ENCODE measurements at regions not wholly inside any gene's neighbourhood (a gene's known extent, or its start where the extent isn't known, plus 50 kb on each side); places are given as distances from the start of the nearest gene placed in this dataset.
"Not testable (repeated sequence)": the region's sequence is repeated elsewhere in the genome, so short reads cannot be mapped to it uniquely, and the experiment has no call there.

DNA sequence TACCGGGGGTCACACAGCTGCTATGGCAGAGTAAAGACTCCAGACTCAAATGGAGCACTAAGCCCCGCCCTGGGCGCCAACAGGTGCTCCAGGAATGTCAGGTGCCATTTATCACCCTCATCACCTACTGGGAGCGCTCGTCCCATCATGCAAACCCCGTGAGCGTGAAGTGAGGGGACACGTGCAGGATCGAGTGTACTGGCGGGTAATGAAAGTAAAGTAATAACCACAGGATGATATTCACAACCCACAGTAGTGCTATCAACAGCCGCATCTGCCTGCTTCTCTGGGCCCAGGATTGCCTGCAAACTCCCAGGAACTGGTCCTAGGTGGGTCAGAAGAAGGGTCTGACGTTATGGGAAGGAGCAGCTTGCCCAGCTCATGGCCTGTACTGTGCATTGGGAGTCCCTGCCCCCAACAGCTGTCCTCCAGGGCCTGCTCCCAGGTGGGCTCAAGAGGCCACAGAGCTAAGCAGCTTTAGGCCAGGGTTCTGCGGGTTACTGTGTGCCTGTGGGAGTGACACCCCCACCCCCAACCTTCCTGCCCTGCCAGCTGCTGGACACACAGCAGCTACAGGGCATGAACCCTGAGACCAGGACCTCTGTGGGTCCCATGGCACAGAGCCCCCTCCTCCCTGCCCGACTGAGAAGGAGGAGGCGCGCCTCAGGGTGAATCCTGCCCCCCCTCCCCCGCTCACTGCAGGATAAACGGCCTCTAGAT lies 120.5 kb upstream of the SULF2 start:
- no peak for ATAC-seq

GRCh38 chr20:47903009-47903408 lies 117.7 kb upstream of the SULF2 start:
- DNase-seq; intact Hi-C loops (cut with DNase I, micrococcal nuclease); H3K4me1 ChIP-seq (ENCODE audit: low read depth); H3K4me3 ChIP-seq; ATAC-seq; H3K36me3 ChIP-seq (ENCODE audit: low read depth); H3K9me3 ChIP-seq: not testable (repeated sequence)

More for the DNA sequence above, 120.5 kb upstream of the SULF2 start:
- intact Hi-C loops (cut with DNase I, micrococcal nuclease), result no loop called here
- TF ChIP-seq, protein P1, sequence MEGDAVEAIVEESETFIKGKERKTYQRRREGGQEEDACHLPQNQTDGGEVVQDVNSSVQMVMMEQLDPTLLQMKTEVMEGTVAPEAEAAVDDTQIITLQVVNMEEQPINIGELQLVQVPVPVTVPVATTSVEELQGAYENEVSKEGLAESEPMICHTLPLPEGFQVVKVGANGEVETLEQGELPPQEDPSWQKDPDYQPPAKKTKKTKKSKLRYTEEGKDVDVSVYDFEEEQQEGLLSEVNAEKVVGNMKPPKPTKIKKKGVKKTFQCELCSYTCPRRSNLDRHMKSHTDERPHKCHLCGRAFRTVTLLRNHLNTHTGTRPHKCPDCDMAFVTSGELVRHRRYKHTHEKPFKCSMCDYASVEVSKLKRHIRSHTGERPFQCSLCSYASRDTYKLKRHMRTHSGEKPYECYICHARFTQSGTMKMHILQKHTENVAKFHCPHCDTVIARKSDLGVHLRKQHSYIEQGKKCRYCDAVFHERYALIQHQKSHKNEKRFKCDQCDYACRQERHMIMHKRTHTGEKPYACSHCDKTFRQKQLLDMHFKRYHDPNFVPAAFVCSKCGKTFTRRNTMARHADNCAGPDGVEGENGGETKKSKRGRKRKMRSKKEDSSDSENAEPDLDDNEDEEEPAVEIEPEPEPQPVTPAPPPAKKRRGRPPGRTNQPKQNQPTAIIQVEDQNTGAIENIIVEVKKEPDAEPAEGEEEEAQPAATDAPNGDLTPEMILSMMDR (IDR thresholded peaks at IDR 0.05), result no peak
- DNase-seq, result no peak
- Histone ChIP-seq H3K4me1 (ENCODE audit: low read depth) (no peaks in the 10 kb centered on the region), H3K4me3 (no peak overlapping the region), H3K9me3 (no peaks in the 10 kb centered on the region), H3K36me3 (ENCODE audit: low read depth) (no peaks in the 10 kb centered on the region)

GRCh38 chr20:47899313-47899712 lies 114.0 kb upstream of the SULF2 start:
- ATAC-seq; H3K36me3 ChIP-seq (ENCODE audit: low read depth); DNase-seq; H3K4me3 ChIP-seq; H3K9me3 ChIP-seq; H3K4me1 ChIP-seq (ENCODE audit: low read depth): not testable (repeated sequence)
- intact Hi-C loops (cut with DNase I, micrococcal nuclease), result loop anchor here in 1 of 2 donors (5.0 to 10.0 kb wide), 2 partner anchors 75 to 618 kb away; no protein-coding TSS in a partner anchor

- Histone ChIP-seq H3K36me3 (ENCODE audit: low read depth) (no peaks in the 10 kb centered on the region), H3K9me3 (no peaks in the 10 kb centered on the region), H3K4me1 (ENCODE audit: low read depth) (no peaks in the 10 kb centered on the region), H3K4me3 (no peak overlapping the region)
- intact Hi-C loops (cut with DNase I, micrococcal nuclease), result loop anchor here in 1 of 2 donors (5.0 to 10.0 kb wide), 2 partner anchors 73 to 620 kb away; no protein-coding TSS in a partner anchor
- DNase-seq (no peak), ATAC-seq (no peak)
- TF ChIP-seq, protein P1 (IDR thresholded peaks at IDR 0.05), result no peak
Measured at GRCh38 chr20:47897461-47897860, 112.2 kb upstream of the SULF2 start.

DNA sequence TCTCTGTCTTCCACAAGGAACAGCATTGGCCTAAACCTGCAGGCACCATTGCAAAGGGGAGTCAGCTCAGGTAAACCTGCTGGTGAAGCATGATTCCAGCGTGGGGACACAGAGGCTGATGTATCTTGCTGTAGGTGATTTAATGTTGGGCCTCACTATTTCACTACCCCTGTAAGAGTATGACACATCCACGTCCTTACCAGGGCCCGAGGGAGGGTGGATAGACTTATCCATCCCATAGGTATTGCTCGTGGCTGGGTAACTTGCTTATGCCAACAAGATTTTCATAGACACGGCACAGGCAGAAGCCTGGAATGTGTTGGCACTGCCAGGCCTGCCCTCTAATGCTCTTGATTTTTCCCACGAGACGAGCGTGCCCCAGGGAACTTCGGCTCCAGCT lies 107.4 kb upstream of the SULF2 start:
- not testable (repeated sequence) for DNase-seq; H3K4me3 ChIP-seq; H3K9me3 ChIP-seq; ATAC-seq; H3K36me3 ChIP-seq (ENCODE audit: low read depth); H3K4me1 ChIP-seq (ENCODE audit: low read depth)
- intact Hi-C loops (cut with DNase I, micrococcal nuclease), result loop anchor here (5.0 to 10.0 kb wide), 2 partner anchors 68 to 625 kb away; no protein-coding TSS in a partner anchor

DNA sequence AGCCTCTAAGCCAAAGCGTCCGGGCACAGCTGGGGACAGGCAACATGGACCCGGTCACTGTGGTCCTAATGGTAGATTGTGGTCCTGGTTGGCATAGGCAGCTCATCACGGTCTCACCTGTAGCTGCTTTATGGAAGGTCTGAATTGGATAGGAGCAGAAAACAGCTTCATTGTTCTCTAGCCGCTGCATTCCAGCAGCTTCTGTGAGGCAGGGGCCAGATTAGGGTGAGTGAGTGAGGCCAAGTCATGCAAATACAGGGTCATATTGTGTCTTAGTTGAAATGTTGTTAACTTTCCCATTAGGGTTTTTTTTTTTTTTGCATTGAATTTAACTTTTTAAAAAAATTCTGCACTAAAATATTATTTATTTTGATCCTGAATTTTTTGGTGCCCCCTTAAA lies 105.4 kb upstream of the SULF2 start:
- H3K9me3 ChIP-seq; ATAC-seq; H3K36me3 ChIP-seq (ENCODE audit: low read depth); DNase-seq; H3K4me3 ChIP-seq; H3K4me1 ChIP-seq (ENCODE audit: low read depth): not testable (repeated sequence)
- intact Hi-C loops (cut with DNase I, micrococcal nuclease), result loop anchor here (5.0 to 10.0 kb wide), 2 partner anchors 66 to 627 kb away; no protein-coding TSS in a partner anchor

GRCh38 chr20:47889751-47890150 lies 104.5 kb upstream of the SULF2 start:
- H3K36me3 ChIP-seq (ENCODE audit: low read depth); H3K9me3 ChIP-seq; DNase-seq; H3K4me3 ChIP-seq; ATAC-seq; H3K4me1 ChIP-seq (ENCODE audit: low read depth): not testable (repeated sequence)
- intact Hi-C loops (cut with DNase I, micrococcal nuclease), result loop anchor here (5.0 to 10.0 kb wide), 2 partner anchors 65 to 628 kb away; no protein-coding TSS in a partner anchor

DNA sequence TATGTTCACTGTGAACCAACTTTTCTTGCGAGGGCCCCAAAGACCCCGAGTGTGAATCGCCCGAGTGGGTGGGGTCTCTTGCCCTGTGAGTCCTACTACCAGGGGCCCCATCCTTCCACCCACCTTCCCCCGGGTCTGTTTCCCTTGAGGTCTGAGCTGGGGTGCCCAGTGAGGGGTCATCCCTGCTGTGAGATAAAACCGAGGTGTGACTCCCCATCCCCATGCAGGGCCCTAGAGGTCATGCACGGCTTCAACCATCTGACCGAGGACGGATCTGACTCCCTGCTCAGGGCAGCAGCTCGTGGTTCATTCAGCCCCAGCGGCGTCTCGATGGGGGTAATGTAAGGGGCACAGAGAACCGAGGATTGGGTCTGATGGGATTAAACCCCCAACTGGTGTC lies 103.1 kb upstream of the SULF2 start:
- ATAC-seq (no peak), DNase-seq (no peak)
- H3K4me3 ChIP-seq, result no peak overlapping the region
- no peaks in the 10 kb centered on the region for H3K4me1 ChIP-seq (ENCODE audit: low read depth)
- no peaks in the 10 kb centered on the region for H3K36me3 ChIP-seq (ENCODE audit: low read depth)
- H3K9me3 ChIP-seq, result no peaks in the 10 kb centered on the region
- TF ChIP-seq, protein P1 (IDR thresholded peaks at IDR 0.05), result no peak
- intact Hi-C loops (cut with DNase I, micrococcal nuclease), result no loop called here
